GM12891 (cell line): ENCODE measurements at regions not wholly inside any gene's neighbourhood (a gene's known extent, or its start where the extent isn't known, plus 50 kb on each side); places are given as distances from the start of the nearest gene placed in this dataset.

Experiments
- DNase-seq: peaks from one replicate; pipeline ENCODE4 v3.0.0; 2011; ENCODE audit warnings: low spot score; ENCODE audit not compliant: insufficient read length
- FAIRE-seq: peaks from 2 replicates; lab custom pipeline; 2011; peaks lifted over from hg19 to GRCh38; lab: Jason Lieb, UNC
- PAX5 ChIP-seq: IDR thresholded peaks from 2 replicates; pipeline ENCODE4 v1.6.1; 2011; ENCODE audit warnings: low read length, moderate library complexity, mild to moderate bottlenecking; ENCODE audit not compliant: insufficient read depth, severe bottlenecking
- POLR2A ChIP-seq: IDR thresholded peaks from 2 replicates; pipeline ENCODE4 v1.6.1; 2011; ENCODE audit warnings: low read depth, low read length, control low read depth
- POLR2AphosphoS5 ChIP-seq: IDR thresholded peaks from 2 replicates; pipeline ENCODE4 v1.6.1; 2011; ENCODE audit warnings: low read depth, low read length, control low read depth
- POU2F2 ChIP-seq: IDR thresholded peaks from 2 replicates; pipeline ENCODE4 v1.6.1; 2011; ENCODE audit warnings: low read depth, mild to moderate bottlenecking, control low read depth, low read length, moderate library complexity
- SPI1 ChIP-seq: IDR thresholded peaks from 2 replicates; pipeline ENCODE4 v1.6.1; 2011; ENCODE audit warnings: low read depth, low read length, control low read depth
- TAF1 ChIP-seq: IDR thresholded peaks from 2 replicates; pipeline ENCODE4 v1.6.1; 2011; ENCODE audit warnings: low read depth, low read length, control low read depth

DNA sequence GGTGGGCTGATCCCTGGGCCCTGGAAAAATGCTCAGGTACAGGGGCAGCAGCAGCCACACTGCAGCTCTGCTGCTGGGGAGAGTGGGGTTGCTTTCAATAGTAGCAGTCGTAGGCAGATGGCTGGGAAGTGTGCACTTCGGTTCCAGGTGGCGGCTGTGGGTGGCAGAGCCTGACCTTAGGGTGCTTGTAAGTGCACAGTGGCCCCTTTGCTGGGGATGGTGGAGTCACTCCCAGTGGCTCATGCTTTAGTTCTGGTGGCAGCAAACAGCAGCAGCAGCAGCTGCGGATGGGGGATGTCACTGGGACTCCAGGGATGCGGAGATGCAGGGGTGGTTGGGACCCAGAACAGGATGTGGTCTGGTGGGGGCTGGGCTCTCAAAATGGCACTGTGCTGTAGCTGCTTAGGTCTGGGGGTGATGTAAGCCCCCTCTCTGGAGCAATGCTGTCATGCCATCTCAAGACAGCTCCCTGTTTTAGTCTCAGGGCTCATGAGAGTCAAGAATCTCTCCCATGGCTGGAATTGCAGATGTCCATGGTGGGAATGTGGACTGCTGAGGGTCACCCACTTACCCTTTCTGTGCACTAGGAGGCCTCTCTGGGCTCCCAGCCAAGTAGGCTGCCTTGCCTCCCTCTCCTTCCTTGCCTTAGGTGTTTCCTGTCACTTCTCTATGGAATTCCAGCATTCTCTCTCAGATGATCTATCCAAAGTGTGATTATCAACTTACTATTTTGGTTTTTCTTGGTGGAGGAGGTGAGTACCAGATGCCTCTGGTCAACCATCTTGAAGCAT is 146.7 kb upstream of the SLC22A23 start:
- TF ChIP-seq POU2F2: no peak
- TF ChIP-seq SPI1: no peak
- DNase-seq (no peak), FAIRE-seq (no peak)

DNA sequence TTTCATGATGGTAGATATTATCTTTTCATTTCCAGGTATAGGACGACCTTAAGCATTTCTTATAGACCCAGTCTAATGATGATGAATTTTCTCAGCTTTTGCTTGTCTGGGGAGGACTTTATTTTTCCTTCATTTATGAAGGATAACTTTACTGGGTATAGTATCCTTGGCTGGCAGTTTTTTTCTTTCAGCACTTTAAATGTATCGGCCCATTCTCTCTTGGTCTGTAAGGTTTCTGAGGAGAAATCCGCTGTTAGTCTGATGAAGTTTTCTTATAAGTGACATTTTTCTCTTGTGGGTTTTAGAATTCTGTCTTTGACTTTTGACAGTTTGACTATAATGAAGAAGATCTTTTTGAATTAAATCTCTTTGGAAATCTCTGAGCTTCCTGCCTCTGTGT is 144.7 kb upstream of the SLC22A23 start:
- TF ChIP-seq TAF1 (no peak), POU2F2 (no peak), POLR2A (no peak)
- FAIRE-seq: no peak
- no peak for DNase-seq

DNA sequence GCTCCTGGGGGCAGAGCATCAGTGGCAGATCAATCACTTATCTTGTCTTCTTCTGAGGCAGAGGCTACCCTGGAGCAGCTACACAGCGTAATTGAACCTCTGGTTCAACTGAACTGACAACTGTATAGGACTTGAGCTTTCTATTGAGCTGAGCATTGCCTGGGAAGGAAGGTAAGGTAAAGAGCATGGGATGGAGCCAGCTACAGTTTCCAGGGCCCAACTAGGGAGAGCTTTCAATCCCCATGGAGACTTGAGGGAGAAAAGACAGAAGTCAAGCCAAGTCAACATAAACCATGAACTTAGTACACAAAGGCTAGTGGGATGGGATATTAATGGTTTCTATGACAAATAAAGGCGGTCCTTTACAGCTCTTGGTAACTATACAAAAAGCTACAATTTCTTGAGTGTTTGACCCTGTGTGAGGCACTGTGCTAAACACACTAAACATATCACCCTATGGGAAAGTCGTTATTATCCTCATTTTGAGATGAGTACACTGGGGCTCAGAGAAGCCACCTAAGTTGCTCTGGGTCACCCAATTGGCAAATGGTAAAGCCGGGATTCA is 140.7 kb upstream of the SLC22A23 start:
- FAIRE-seq (no peak), DNase-seq (no peak)
- TF ChIP-seq PAX5: no peak
- TF ChIP-seq POLR2AphosphoS5: no peak
- TF ChIP-seq TAF1: no peak
- TF ChIP-seq POU2F2: no peak
- no peak for TF ChIP-seq POLR2A
- TF ChIP-seq SPI1: no peak

DNA sequence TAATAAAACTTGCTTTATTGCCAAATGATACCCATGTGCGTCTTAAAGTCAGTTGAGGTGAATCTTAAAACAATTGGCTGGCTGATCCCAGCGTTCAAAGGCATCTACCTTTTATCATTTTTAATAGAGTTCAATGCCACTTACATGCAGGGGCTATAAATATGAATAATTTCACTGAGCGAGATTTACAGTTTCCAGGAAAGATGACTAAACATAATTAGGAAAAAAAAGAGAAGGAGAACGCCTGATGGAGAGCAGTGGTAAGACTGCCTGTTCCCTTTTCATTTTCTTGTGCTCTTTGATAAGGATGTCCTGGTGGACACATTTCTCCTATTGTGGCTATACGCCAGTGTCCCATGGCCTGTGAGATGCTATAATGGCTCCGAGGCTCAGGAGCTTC is 139.9 kb upstream of the SLC22A23 start:
- TF ChIP-seq TAF1: no peak
- TF ChIP-seq SPI1: no peak
- TF ChIP-seq POU2F2: no peak
- no peak for FAIRE-seq
- no peak for DNase-seq

DNA sequence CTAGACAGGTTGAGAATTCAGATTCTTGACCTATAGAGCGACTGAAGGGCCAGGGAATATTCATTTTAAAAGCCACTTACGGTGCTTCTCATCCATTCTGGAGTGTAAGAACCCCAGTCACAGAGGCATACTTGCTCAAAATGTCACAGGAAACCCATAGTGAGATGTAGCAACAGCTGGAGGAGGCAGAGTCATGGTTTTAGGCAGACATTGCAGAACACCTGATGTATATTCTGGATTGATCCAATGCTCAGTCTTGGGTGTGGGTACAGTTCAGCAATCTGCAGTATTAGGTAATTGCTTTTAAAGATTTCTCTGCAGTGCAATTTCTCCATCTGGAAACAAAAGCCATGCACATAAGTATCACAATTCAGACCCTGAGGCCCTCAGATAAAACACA is 137.4 kb upstream of the SLC22A23 start:
- no peak for TF ChIP-seq POLR2AphosphoS5
- TF ChIP-seq SPI1: no peak
- TF ChIP-seq TAF1: no peak
- no peak for TF ChIP-seq POU2F2
- no peak for TF ChIP-seq PAX5
- no peak for TF ChIP-seq POLR2A
- no peak for FAIRE-seq
- DNase-seq: no peak

DNA sequence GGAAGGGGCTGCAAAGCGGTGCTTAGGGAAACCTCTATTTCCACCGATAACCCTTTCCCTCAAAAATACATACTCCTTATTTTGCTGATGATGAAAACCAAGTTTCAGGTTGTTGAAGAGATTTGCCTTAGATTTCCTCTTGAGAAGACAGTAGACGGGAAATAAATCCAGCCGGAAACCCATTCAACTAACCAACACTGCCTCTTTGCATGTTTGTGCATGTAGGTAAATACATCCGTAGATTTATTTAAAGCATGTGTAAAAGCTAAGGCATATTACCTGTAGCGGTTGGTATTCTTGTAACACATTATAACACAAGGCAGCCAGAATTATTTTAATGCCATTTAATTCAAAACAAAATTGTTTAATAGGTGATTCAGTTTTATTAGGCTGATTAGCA is 136.3 kb upstream of the SLC22A23 start:
- FAIRE-seq (no peak), DNase-seq (no peak)
- no peak for TF ChIP-seq PAX5
- no peak for TF ChIP-seq SPI1
- TF ChIP-seq POU2F2: no peak
- TF ChIP-seq POLR2A: no peak
- TF ChIP-seq POLR2AphosphoS5: no peak
- TF ChIP-seq TAF1: no peak

DNA sequence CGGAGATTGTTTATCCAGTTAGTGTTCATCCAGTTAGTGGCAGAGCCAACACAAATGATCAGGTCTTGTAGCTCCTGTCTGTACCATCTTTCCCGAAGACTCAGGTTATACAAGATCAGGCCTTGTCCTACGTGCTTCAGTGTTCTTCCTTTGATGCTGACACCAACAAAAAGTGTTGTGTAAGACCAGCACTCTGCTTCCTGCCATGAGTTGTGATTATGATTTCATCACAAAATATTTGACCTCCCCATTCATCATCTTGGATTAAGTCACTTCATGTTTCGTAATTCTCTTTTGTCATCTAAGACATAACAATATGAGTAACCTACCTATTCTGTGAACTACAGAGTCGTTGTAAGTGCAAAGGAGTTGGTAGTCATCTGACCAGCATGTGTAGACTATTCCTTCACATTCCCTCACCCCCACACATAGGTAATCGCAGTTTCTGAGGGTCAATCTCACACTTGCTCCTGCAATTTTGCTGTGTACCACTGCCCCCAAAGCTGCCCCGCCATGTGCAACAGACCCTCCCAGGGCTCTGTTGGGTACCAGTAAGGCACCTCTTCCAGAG is 135.6 kb upstream of the SLC22A23 start:
- TF ChIP-seq POU2F2: no peak
- no peak for TF ChIP-seq POLR2AphosphoS5
- no peak for TF ChIP-seq TAF1
- no peak for TF ChIP-seq SPI1
- TF ChIP-seq PAX5: no peak
- TF ChIP-seq POLR2A: no peak
- no peak for FAIRE-seq
- DNase-seq: no peak

DNA sequence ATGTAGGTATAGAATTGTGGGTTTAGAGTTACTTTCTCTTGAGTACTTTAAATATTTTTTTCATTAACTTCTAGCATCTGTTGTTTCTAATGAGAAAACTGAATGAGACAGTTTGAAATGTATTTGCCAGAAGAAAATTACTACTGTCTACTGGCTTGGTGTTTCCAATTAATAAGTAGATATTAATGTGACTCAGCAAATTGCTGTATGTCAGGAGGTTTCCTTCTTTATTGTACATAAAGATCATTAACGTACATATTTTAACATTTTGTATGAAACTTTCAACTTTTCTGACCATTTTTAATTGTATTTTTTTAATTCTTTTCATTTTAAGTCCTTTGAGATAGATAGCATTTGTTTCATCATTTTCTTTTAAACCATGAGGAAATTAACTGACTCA is 135.1 kb upstream of the SLC22A23 start:
- DNase-seq: no peak
- TF ChIP-seq POU2F2 (no peak), TAF1 (no peak)
- no peak for FAIRE-seq

DNA sequence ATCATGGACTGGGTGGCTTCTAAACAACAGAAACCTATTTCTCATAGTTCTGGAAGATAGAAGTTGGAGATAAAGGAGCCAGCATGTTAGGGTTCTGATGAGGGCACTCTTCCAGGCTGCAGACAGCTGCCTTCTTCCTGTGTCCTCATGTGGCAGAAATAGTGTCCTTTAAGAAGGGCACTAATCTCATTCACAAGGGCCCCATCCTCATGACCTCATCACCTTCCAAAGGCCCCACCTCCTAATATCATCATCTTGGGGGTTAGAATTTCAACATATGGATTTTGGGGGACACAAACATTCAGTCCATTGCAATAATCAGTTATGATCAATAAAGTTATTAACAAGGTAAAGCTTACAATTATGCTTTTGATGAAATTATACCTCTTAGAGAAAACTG is 130.8 kb upstream of the SLC22A23 start:
- no peak for TF ChIP-seq TAF1
- no peak for TF ChIP-seq POLR2AphosphoS5
- TF ChIP-seq PAX5: no peak
- no peak for TF ChIP-seq POU2F2
- TF ChIP-seq POLR2A: no peak
- TF ChIP-seq SPI1: no peak
- FAIRE-seq: no peak
- DNase-seq: no peak

DNA sequence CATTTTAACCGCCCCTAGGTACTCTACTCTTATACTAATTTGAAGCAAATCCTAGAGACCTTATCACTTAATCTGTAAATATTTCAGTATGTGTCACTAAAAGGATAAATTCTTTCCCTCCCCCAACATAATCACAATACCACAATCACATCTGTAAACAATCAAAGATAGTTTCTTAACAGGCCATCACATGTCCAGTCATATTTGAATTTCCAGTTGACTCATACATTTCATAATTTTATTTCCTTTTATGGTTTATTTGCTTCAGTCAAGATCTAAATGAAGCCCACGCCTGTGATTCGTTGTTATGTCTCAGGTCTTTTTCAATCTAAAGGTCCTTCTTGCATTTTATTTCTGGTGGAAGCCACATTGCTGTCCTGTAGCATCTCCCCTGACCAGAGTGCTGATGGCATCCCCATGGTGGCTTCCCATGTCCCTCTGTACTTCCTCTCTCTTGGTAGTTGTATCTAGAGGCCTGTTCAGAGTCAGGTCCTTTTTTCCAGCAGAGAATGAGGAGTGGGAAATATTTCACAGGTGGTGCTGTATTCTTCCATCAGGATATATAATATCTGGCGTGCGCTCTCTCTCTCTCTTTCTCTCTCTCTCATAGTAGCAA is 128.6 kb upstream of the SLC22A23 start:
- no peak for FAIRE-seq
- DNase-seq: no peak
- TF ChIP-seq TAF1: no peak
- TF ChIP-seq POLR2AphosphoS5: no peak
- TF ChIP-seq SPI1: no peak
- no peak for TF ChIP-seq POLR2A
- TF ChIP-seq POU2F2: no peak
- TF ChIP-seq PAX5: no peak
